Neuronal stem cell (in vitro differentiated cells): ENCODE measurements at regions not wholly inside any gene's neighbourhood (a gene's known extent, or its start where the extent isn't known, plus 50 kb on each side); places are given as distances from the start of the nearest gene placed in this dataset.

Experiments used
- DNase-seq: peaks from one replicate; pipeline ENCODE4 v3.0.0-alpha.2; 2013; ENCODE audit warnings: low spot score
- H2AFZ ChIP-seq: one replicate; pipeline ENCODE4 v1.6.1; 2013; ENCODE audit warnings: mild to moderate bottlenecking, low read length, inconsistent platforms
- H2AK5ac ChIP-seq: 2 replicates; pipeline ENCODE4 v1.6.1; 2013; ENCODE audit warnings: low read depth, mild to moderate bottlenecking, inconsistent platforms, low read length, moderate library complexity, mixed read lengths
- H2BK120ac ChIP-seq: 2 replicates; pipeline ENCODE4 v1.6.1; 2013; ENCODE audit warnings: low read depth, mild to moderate bottlenecking, inconsistent platforms, low read length, moderate library complexity, mixed read lengths
- H2BK12ac ChIP-seq: one replicate; pipeline ENCODE4 v1.6.1; 2013; ENCODE audit warnings: low read length, inconsistent platforms
- H2BK15ac ChIP-seq: 2 replicates; pipeline ENCODE4 v1.6.1; 2013; ENCODE audit warnings: mild to moderate bottlenecking, low read length, inconsistent platforms, mixed read lengths
- H2BK5ac ChIP-seq: one replicate; pipeline ENCODE4 v1.6.1; 2013; ENCODE audit warnings: inconsistent platforms, mild to moderate bottlenecking, low read length, moderate library complexity
- H3K14ac ChIP-seq: one replicate; pipeline ENCODE4 v1.6.1; 2013; ENCODE audit warnings: low read length, inconsistent platforms
- H3K18ac ChIP-seq: 2 replicates; pipeline ENCODE4 v1.6.1; 2013; ENCODE audit warnings: low read length, inconsistent platforms
- H3K23ac ChIP-seq: 2 replicates; pipeline ENCODE4 v1.6.1; 2013; ENCODE audit warnings: low read depth, mild to moderate bottlenecking, mixed read lengths, low read length, inconsistent platforms; ENCODE audit not compliant: poor library complexity
- H3K27ac ChIP-seq: replicated peaks from 3 replicates; pipeline ENCODE4 v1.5.1; 2013; ENCODE audit warnings: low read length, inconsistent platforms
- H3K27me3 ChIP-seq, 3 experiments: 2 replicates each; pipeline ENCODE4 v1.6.1; 2013; ENCODE audit warnings: low read length in 3 of 3, mild to moderate bottlenecking in 2 of 3, inconsistent platforms in 1 of 3, low read depth in 1 of 3, mixed read lengths in 1 of 3, moderate library complexity in 1 of 3; ENCODE audit not compliant: control insufficient read depth in 3 of 3, insufficient read depth in 3 of 3
- H3K36me3 ChIP-seq, 2 donors: replicated peaks in 1 of 2; 2 replicates each; pipeline ENCODE4 v1.6.1; 2013; ENCODE audit warnings: low read length in 2 of 2; ENCODE audit not compliant: control insufficient read depth in 2 of 2, insufficient read depth in 2 of 2
- H3K4ac ChIP-seq: 2 replicates; pipeline ENCODE4 v1.6.1; 2013; ENCODE audit warnings: inconsistent platforms, mild to moderate bottlenecking, low read length, moderate library complexity
- H3K4me1 ChIP-seq, 2 donors: 1 replicate in 1 of 2; 2 replicates in 1 of 2; pipeline ENCODE4 v1.6.1; 2013; ENCODE audit warnings: low read length in 2 of 2, low read depth in 1 of 2; ENCODE audit not compliant: control insufficient read depth in 2 of 2, insufficient read depth in 1 of 2
- H3K4me2 ChIP-seq: one replicate; pipeline ENCODE4 v1.6.1; 2013; ENCODE audit warnings: mild to moderate bottlenecking, low read length, inconsistent platforms; ENCODE audit not compliant: insufficient read depth, poor library complexity, severe bottlenecking
- H3K4me3 ChIP-seq, 2 donors: 2 replicates each; pipeline ENCODE4 v1.5.1; 2013; ENCODE audit warnings: low read length in 2 of 2, mild to moderate bottlenecking in 2 of 2, inconsistent platforms in 1 of 2, moderate library complexity in 1 of 2
- H3K79me1 ChIP-seq: one replicate; pipeline ENCODE4 v1.6.1; 2013; ENCODE audit warnings: low read depth, mild to moderate bottlenecking, inconsistent platforms, low read length, moderate library complexity
- H3K9ac ChIP-seq: one replicate; pipeline ENCODE4 v1.6.1; 2013; ENCODE audit warnings: mild to moderate bottlenecking, low read depth, low read length, inconsistent platforms; ENCODE audit not compliant: poor library complexity
- H3K9me3 ChIP-seq, 2 donors: replicated peaks in 1 of 2; 2 replicates each; pipeline versions ENCODE3 to v1.6.1; 2013; ENCODE audit warnings: low read length in 2 of 2, mild to moderate bottlenecking in 2 of 2, inconsistent platforms in 1 of 2, low read depth in 1 of 2, mixed read lengths in 1 of 2, moderate library complexity in 1 of 2; ENCODE audit not compliant: control insufficient read depth in 2 of 2, insufficient read depth in 1 of 2
- H4K8ac ChIP-seq: one replicate; pipeline ENCODE4 v1.6.1; 2013; ENCODE audit warnings: low read depth, mild to moderate bottlenecking, inconsistent platforms, low read length, moderate library complexity
- H4K91ac ChIP-seq: one replicate; pipeline ENCODE4 v1.6.1; 2013; ENCODE audit warnings: low read length, low read depth, mild to moderate bottlenecking, inconsistent platforms; ENCODE audit not compliant: poor library complexity
- WGBS, 2 donors: extraction: QIAGEN DNeasy Blood & Tissue Kit; methylation state at CpG; one replicate each; pipeline ENCODE4 v1.1.7; 2013; ENCODE audit warnings: missing lambda C conversion rate in 2 of 2, mixed read lengths in 1 of 2; ENCODE audit not compliant: insufficient read length in 2 of 2, insufficient replicate concordance in 1 of 2; ENCODE audit errors: extremely low coverage in 2 of 2; 5-methylcytosine and 5-hydroxymethylcytosine counted together

DNA sequence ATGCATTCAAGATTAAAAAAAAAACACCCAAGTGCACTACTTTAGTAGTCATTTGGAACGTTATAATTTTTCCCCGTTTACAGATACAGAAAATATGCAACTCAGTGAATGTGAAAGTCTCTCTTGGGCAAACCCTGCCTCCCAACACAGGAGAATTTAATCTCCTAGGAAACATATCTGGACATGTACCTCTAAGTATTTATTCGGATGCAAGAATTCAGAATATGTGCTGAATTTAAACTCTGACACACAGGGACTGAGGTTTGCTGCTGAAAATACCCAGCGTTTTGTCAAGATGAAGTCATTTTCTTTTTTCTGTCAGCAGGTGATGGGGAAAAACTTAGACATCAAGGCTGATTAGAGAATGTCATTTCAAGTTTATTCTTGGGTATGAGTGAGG lies 105.4 kb downstream of the ACKR3 start:
- WGBS, 2 donors = no CpG with 5 or more reads among the region's 4 CpGs
- no peak overlapping the region for H3K23ac ChIP-seq

GRCh38 chr2:236675526-236675925 lies 105.9 kb downstream of the ACKR3 start:
- no peaks in the 10 kb centered on the region for H3K79me1 ChIP-seq
- no peak overlapping the region for H2BK12ac ChIP-seq
- H2AK5ac ChIP-seq = no peak overlapping the region
- H3K9ac ChIP-seq = no peak overlapping the region
- no peak overlapping the region for H3K18ac ChIP-seq
- DNase-seq = no peak
- peaks cover 7 to 20% of the 10 kb centered on the region in 2 donors for H3K9me3 ChIP-seq
- H2AFZ ChIP-seq = no peak overlapping the region
- H2BK5ac ChIP-seq = no peak overlapping the region
- no peak overlapping the region for H4K91ac ChIP-seq
- no peak overlapping the region for H2BK120ac ChIP-seq
- H3K23ac ChIP-seq = no peak overlapping the region
- H3K4me1 ChIP-seq = peaks cover 5 to 14% of the 10 kb centered on the region in 2 donors
- no peaks in the 10 kb centered on the region for H3K36me3 ChIP-seq
- no peak overlapping the region for H3K4me2 ChIP-seq
- no peak overlapping the region for H3K14ac ChIP-seq
- H4K8ac ChIP-seq = no peak overlapping the region
- H3K27me3 ChIP-seq = no peaks in the 10 kb centered on the region
- no peak overlapping the region for H2BK15ac ChIP-seq
- no peak overlapping the region for H3K4ac ChIP-seq
- H3K4me3 ChIP-seq = no peak overlapping the region
- no peak overlapping the region for H3K27ac ChIP-seq

More for the DNA sequence above, 105.4 kb downstream of the ACKR3 start:
- H3K36me3 ChIP-seq = no peaks in the 10 kb centered on the region
- H2BK120ac ChIP-seq = no peak overlapping the region
- no peak overlapping the region for H3K4me2 ChIP-seq
- H2BK12ac ChIP-seq = no peak overlapping the region
- H3K27me3 ChIP-seq = no peaks in the 10 kb centered on the region
- H3K27ac ChIP-seq = no peak overlapping the region
- H4K8ac ChIP-seq = no peak overlapping the region
- H3K4me1 ChIP-seq = peaks cover 5 to 14% of the 10 kb centered on the region in 2 donors
- no peak overlapping the region for H2BK15ac ChIP-seq
- no peak overlapping the region for H3K18ac ChIP-seq
- H3K4ac ChIP-seq = no peak overlapping the region
- H3K79me1 ChIP-seq = no peaks in the 10 kb centered on the region
- no peak overlapping the region for H3K9ac ChIP-seq
- H3K4me3 ChIP-seq = no peak overlapping the region
- no peak for DNase-seq
- peaks cover 7 to 25% of the 10 kb centered on the region in 2 donors for H3K9me3 ChIP-seq
- H3K14ac ChIP-seq = no peak overlapping the region
- no peak overlapping the region for H2AK5ac ChIP-seq
- no peak overlapping the region for H4K91ac ChIP-seq
- H2AFZ ChIP-seq = no peak overlapping the region
- no peak overlapping the region for H2BK5ac ChIP-seq

GRCh38 chr2:236676136-236676873 lies 106.7 kb downstream of the ACKR3 start:
- Histone ChIP-seq H2BK5ac (no peak overlapping the region), H3K14ac (no peak overlapping the region), H2BK12ac (no peak overlapping the region), H3K79me1 (no peaks in the 10 kb centered on the region), H3K4me1 (peaks cover 5 to 11% of the 10 kb centered on the region in 2 donors), H3K9me3 (peaks cover 7 to 17% of the 10 kb centered on the region in 2 donors), H3K4me3 (no peak overlapping the region), H2AK5ac (no peak overlapping the region), H3K27ac (no peak overlapping the region), H3K27me3 (no peaks in the 10 kb centered on the region), H3K9ac (no peak overlapping the region), H3K36me3 (no peaks in the 10 kb centered on the region), H3K4ac (no peak overlapping the region), H2AFZ (no peak overlapping the region), H3K23ac (no peak overlapping the region), H4K8ac (no peak overlapping the region), H2BK120ac (no peak overlapping the region), H2BK15ac (no peak overlapping the region), H3K4me2 (no peak overlapping the region), H4K91ac (no peak overlapping the region), H3K18ac (no peak overlapping the region)
- no peak for DNase-seq
- WGBS, 2 donors = no CpG with 5 or more reads among the region's 2 CpGs

DNA sequence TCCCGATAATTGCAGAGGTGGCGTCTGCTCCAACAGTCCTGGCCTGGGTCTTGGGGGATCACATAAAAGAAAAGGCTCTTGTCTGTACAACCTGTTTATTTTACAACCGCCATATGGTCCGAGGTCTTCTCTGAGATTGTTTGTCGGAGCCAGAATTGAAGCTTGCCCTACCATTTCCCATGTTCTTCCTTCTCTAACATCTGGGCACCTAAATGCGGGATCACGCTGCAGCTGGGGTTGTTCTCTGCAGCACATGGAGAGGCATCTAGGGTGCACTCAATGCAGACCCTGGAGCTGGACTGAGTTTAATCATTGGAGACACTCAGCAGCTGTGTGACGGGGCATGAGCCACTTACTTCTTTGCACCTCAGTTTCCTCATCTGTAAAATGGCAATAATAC lies 107.7 kb downstream of the ACKR3 start:
- Histone ChIP-seq H2BK15ac (no peak overlapping the region), H4K8ac (no peak overlapping the region), H3K79me1 (no peaks in the 10 kb centered on the region), H2AFZ (no peak overlapping the region), H3K4ac (no peak overlapping the region), H2BK12ac (no peak overlapping the region), H3K27me3 (no peaks in the 10 kb centered on the region), H4K91ac (no peak overlapping the region), H3K27ac (no peak overlapping the region), H3K4me3 (no peak overlapping the region), H3K9me3 (peaks cover 7 to 17% of the 10 kb centered on the region in 2 donors), H2BK120ac (no peak overlapping the region), H3K4me2 (no peak overlapping the region), H3K14ac (no peak overlapping the region), H3K18ac (no peak overlapping the region), H2BK5ac (no peak overlapping the region), H3K23ac (no peak overlapping the region), H2AK5ac (no peak overlapping the region), H3K4me1 (peaks cover 0 to under 1% of the 10 kb centered on the region in 2 donors), H3K9ac (no peak overlapping the region), H3K36me3 (no peaks in the 10 kb centered on the region)
- no CpG with 5 or more reads among the region's 8 CpGs for WGBS, 2 donors
- DNase-seq = no peak
